OCI-M1 (cell line): ENCODE measurements at regions not wholly inside any gene's neighbourhood (a gene's known extent, or its start where the extent isn't known, plus 50 kb on each side); places are given as distances from the start of the nearest gene placed in this dataset.
"Not testable (repeated sequence)": the region's sequence is repeated elsewhere in the genome, so short reads cannot be mapped to it uniquely, and the experiment has no call there.

Experiments
- DNase-seq: peaks from one replicate; lab custom pipeline; 2025; lab: John Stamatoyannopoulos, UW

GRCh38 chr2:87956613-87957012 lies 59.7 kb downstream of the RNU2-63P start:
- DNase-seq, result peak; percentile 15

GRCh38 chr2:87949008-87949407 lies 67.3 kb downstream of the RNU2-63P start:
- not testable (repeated sequence) for DNase-seq

GRCh38 chr2:87946644-87947370 lies 69.5 kb downstream of the RNU2-63P start:
- not testable (repeated sequence) for DNase-seq

GRCh38 chr2:87939299-87939698 lies 77.0 kb downstream of the RNU2-63P start:
- not testable (repeated sequence) for DNase-seq

GRCh38 chr2:87919023-87919665 lies 93.5 kb upstream of the RGPD2 start:
- DNase-seq, result not testable (repeated sequence)

GRCh38 chr2:87917194-87917593 lies 91.6 kb upstream of the RGPD2 start:
- not testable (repeated sequence) for DNase-seq

- not testable (repeated sequence) for DNase-seq
Observed at GRCh38 chr2:87910848-87911247, 85.3 kb upstream of the RGPD2 start.

- DNase-seq, result not testable (repeated sequence)
Observed at GRCh38 chr2:87909042-87909441, 83.4 kb upstream of the RGPD2 start.

GRCh38 chr2:87907556-87908099 lies 82.0 kb upstream of the RGPD2 start:
- not testable (repeated sequence) for DNase-seq

GRCh38 chr2:87903242-87904114 lies 77.9 kb upstream of the RGPD2 start:
- not testable (repeated sequence) for DNase-seq

GRCh38 chr2:87883659-87884058 lies 58.1 kb upstream of the RGPD2 start:
- DNase-seq, result not testable (repeated sequence)
